Activated CD4-positive, alpha-beta T cell treated with anti-CD3 and anti-CD28 coated beads, Interleukin-2, Interleukin-6, amounts not matched to agents 100 ng/mL and 50 ng/mL, durations not matched to agents 16 hours and 8 hours (primary cell): ENCODE measurements at regions not wholly inside any gene's neighbourhood (a gene's known extent, or its start where the extent isn't known, plus 50 kb on each side); places are given as distances from the start of the nearest gene placed in this dataset.

Source experiments
- DNase-seq: peaks from one replicate; pipeline ENCODE4 v3.0.0-alpha.2; 2020

DNA sequence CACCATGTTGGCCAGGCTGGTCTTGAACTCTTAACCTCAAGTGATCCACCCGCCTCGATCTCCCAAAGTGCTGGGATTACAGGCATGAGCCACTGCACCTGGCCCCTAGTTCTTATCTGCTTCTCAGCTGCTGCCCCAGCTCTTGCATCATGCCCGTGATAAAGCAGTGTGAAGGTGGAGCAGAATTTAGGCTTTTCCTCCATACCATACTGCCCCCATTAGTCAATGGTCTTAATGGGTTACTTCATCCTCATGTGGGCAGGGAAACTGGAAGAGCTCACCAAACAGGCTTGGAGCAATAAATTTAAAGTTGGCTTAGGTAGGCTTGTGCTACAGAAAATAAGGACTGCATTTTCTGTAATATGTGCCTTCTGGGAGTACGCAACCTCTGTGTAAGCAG is 636.9 kb upstream of the BOD1L1 start:
- no peak for DNase-seq

DNA sequence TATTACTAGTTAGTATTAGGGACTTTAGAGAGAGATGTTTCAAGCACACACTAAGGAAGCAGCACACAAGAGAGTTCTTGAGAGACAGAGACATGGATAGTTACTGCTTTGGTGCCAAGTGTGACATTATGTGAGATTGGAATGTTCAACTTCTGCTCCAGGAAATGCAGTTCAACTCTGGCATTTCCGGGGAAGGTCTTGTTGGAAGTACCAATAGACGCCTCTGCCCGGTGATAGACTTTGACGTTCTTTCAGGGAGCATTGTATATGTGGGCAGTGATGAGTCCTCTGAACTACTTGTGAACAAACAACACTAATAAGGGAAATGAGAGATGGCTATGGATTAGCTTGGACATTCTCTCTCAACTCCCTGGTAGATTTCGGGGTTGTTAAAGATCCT is 638.1 kb upstream of the BOD1L1 start:
- DNase-seq = no peak

DNA sequence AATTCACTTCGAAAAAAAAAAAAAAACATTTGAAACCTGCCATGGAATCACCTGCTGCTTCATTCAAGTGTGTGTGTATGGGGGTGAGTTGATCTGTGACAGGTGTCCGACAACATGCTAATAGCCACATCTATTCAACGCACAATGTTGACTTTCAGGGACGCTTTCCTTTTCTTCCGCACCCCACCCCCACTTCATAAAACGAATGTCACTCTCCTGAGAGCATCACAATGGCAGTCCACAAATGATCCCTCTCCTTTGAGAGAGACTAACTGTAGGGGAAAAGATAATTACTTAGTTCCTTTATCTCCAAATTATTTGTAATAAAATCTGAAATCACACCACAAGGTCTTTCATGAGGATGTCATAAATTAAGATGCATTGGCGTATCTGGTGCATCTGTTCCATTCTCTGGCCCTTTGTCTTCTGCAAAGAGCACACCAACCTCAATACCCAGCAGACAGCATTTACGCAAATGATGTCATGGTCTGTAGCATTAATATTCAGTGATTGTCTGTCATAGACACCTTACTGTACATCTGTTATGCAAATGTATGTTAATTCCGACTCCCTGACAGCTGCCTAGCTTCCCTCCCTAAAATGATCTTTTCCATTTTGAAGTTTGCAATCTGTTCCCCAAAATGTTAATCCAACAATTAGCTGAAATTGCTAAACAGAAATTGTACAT is 640.0 kb upstream of the BOD1L1 start:
- no peak for DNase-seq

DNA sequence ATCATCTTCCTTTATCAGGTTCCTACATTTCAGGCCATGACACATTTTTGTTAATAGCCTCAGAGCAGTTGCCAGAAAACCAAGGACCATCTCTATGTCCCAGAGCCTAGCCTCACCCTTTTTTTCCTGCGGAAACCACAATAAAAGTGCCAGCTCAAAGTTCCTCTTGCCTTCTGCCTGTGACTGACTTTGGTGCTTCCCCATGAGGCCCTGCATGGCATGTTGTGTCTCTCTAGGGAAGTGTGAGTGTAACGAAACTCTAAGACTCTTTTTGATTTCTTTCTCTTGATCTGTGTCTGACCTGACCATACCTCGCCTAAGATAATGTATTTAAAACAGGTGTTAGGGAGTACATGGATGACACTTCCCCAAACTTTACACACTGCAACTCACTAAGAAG is 642.3 kb upstream of the BOD1L1 start:
- DNase-seq = no peak

DNA sequence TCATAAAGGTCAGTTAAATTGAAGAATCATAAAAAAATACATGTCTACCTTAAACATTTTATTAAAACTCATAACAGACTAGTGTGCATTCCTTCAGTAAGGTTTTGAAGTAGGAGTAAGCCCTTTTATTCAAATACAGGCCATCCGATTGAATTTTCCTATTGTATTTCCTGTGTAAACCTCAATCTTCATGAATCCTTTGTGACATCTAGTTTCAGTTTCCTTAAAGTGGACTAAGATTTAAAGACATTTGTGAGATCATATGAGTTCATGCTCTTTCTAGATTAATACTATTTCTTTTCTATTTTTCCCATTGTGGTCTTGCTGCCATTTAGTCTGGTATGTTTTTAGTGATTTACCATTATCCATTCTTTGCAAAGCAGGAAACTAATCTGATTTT is 644.7 kb upstream of the BOD1L1 start:
- no peak for DNase-seq

DNA sequence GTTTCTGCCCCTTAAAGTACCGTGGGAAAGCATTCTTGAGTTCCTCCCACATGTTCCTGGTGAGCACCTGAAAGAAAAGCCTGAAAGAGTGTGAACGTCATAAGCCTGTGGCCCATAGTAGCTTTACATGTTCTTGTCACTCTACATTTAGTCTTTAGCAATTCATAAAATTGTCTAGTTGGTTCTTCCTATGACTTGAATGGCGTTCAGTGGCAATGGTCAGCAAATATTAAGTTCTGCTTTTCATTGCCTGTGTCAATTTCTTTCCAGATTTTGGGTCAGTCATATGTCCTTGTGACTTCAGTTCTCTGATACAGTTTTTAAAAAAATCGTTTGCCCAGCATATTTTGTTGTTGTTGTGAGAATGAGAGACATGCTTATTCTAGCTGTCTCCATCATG is 650.0 kb upstream of the BOD1L1 start:
- no peak for DNase-seq

DNA sequence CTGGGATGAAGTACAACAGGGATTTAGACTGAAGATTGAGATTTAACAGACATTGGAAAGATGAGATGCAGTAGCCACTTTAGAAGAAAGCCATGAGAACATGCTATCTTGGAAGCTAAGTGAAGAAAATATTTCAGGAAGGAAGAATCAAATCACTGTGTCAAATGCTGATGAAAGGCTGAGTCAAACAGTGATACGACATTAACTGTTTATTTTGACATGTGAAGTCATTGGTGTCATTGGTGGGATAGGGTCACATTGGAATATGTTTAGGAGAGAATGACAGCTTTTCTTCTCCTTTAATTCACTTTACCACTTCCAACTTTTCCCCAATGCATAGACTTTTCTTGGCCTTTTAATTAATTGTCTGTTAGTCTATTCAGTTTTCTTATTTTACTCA is 653.0 kb upstream of the BOD1L1 start:
- no peak for DNase-seq

DNA sequence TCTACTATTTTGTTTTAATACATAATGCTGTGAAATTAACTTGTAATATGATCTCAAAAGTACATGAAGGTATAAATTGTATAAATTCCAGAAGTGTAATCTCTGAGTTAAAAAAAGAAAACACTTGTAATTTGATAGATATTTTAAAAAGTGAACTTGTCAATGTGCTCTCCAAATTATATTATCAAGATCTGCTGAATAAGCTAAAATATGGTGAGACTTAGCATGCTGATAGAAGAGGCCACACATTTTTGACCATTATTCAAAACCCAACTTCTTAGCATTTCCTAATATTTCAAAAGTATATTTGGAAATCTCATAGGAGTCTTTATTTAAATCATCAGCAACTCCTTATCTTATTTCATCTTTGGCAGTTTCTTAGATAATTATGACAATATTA is 657.1 kb upstream of the BOD1L1 start:
- no peak for DNase-seq

DNA sequence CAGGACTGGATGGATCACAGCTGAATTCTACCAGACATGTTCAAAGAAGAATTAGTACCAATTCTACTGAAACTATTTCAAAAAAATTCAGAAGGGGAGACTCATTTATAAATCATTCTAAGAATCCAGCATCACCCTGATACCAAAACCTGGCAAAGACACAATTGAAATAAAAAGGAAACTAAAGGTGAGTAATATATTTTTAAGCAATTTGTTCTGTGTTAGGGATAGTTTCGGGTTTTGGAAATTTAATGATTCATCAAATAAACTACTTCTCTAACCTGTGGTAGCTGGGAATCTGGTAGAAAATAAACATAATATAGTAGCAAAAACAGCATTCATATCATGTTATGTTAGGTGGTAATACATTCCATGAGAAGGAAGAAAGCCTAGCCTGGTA is 662.2 kb upstream of the BOD1L1 start:
- DNase-seq = no peak

DNA sequence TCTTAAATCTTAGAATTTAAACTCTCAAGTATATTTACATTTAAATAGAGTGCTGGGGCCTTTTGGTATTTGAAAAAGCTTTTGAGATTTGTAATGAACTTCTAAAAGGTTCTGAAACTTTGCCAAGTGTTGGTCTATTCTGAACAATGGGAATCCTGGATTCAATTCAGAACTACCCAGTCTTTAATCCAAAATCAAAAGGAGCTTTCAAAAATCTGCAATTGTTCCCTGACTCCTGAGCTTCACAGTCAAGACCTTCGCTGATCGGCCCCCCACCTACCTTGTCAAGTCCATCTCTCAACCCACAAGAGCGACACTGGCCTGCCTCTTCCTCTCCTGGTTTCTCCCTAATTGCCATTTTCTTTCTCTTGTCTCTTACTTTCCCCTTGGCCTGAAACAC is 666.1 kb upstream of the BOD1L1 start:
- DNase-seq = no peak

DNA sequence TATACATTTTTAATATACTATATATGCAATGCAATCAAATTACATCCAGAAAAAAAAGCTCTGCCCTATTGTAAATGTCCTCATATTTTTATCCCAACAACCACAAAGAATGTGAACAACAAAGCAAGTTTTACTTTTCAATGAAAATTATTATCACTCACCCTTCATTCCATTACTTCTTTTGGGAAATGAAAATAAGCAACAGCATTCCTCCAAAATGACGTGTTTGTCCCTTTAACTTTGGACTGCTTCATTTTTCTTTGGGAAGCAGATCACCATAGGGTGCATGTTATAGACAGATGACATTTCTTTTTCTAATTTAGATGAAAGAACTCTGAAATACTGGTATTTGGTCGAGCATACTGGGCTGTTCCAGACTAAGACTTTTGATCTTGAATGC is 667.1 kb upstream of the BOD1L1 start:
- no peak for DNase-seq

DNA sequence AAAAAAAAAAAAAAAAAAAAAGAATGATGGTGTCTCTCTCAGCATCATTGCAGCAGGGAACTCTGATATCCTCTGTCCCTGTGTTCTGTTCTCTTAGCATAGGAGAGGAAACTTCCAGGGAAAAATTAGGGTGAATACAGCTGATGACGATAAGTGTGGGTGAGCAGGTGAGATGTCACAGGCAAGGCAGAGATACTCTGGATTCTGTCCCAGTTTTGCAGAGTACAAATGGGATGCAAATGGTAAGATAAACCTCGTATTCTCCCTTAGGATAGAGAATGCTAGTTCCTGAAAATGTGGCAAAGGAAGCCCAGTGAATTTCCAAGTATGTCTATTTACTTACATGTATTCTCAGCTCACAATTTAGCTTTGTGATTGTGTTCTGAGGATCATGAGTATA is 671.6 kb upstream of the BOD1L1 start:
- DNase-seq = no peak

DNA sequence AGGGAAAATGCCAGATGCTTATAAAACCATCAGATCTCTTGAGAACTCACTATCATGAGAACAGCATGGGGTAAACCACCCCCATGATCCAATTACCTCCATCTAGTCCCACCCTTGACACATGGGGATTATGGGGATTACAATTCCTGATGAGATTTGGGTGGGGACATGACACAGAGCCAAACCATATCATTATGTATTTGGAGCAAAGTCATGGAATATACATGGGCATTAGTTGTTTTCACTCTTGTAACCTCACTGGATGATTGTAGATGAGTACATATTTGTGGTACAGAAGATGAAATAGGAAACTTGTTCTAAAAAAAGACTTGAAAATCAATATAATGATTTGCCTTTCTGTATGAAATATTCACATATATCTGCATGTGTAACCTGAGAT is 674.5 kb upstream of the BOD1L1 start:
- no peak for DNase-seq

DNA sequence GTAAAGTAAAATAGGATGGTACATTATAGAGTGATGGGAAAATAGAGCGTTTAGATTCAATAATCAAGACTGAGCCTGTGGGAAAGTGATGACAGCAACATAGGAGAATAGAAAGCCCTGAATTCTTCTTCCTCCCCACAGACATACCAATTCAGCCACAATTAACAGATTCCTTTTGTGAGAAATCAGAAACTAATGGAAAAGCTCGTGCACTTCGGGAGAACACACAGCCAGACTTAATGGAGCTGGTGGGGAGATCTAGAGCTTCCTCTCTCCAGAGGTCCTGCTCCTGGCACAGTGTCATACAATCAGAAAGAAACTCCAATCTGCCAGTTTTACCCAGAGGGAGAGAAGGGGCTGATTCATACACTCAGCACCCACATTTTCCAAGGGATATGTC is 676.3 kb upstream of the BOD1L1 start:
- DNase-seq = no peak

DNA sequence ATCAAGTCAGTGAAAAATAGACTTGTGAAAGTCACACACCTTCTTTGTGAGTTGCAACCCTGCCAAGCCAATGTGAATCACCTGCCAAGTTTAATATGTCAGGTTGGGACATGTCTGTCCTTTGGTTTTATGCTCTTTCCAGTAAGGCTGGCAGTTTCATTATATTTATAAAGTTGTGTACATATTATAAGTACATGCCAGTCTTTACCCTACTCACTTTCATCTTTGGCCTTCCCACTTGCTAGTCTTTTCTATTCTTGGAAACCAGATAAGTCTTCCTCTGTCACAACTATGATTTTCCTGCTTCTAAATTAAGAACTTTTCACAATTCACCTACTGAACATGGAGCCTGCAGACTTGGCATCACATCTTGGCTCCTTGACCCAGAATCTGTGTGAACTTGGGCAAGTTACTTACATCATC is 680.7 kb upstream of the BOD1L1 start:
- DNase-seq = no peak

DNA sequence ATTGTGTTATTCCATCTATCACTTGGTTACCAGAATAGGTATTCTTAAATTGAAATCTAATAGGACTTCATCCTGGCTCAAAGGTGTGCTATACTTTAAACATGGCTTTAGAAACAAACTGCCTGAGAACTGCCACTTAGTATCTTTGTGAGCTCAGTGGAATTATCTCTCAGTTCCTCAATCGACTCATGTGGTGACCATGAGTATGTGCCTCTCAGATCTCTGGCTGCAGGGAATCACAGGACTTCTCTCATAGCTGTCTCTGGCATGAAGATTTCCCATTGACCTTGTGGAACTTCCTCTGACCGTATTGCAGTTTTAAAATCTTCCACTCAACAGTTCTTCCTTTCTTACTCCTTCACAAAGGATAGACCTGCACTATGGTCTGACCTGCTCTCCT is 681.9 kb upstream of the BOD1L1 start:
- DNase-seq = no peak

DNA sequence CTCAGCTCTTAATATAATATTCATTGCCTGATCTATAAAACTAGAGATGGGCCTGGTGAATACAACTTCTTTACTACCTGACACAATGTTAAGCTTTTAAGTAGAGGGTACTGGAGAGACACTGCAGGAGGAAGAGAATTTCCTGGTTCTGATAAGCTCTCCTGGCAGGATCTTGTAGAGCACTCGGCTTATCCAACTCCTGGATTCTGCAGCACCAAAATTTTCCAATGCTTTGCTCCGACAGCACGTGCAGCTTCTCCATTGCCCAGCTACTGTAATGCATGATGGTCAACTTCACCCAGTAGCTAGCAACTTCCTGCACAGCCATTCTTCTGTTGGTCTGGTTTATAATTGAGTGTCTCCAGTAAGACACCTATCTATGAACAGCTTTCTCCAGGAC is 686.2 kb upstream of the BOD1L1 start:
- no peak for DNase-seq

DNA sequence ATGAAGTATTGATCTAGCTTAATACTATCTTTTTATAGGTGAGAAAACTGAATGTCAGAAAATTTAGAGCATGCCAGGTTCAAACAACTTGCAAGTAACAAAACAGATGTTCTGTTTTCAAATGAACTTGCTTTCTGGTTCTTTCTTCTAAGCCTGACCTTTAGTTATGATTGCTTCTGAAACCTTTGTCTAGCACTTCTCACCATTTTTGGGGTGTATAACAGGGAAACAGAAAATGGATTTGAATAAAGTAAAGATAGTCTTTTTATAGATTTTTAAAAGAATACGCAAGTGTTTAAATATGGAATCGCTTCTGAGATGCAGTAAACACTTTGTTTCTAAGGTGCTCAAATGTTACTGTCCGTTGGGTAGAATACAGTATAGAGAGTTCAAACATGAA is 687.2 kb upstream of the CPEB2 start:
- no peak for DNase-seq

DNA sequence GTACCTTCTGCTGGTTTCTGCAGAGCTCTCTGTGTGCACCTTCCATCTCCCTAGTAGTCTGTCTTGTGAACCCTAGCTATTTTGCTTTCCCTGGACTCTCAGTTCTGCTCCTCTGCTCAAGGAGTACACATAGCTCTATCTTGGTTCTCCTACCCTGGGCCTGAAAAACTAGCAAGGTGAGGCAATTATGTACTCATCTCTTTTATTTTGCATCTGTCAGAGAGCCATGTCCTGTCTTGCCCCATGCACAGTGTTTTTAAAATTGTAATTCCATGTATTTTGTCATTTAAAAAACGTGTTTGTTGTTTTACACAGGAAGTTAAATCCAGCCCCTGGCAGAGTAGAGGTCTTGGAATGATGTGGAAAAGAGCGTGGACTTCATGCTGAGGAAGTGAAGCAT is 684.9 kb upstream of the CPEB2 start:
- DNase-seq = no peak

DNA sequence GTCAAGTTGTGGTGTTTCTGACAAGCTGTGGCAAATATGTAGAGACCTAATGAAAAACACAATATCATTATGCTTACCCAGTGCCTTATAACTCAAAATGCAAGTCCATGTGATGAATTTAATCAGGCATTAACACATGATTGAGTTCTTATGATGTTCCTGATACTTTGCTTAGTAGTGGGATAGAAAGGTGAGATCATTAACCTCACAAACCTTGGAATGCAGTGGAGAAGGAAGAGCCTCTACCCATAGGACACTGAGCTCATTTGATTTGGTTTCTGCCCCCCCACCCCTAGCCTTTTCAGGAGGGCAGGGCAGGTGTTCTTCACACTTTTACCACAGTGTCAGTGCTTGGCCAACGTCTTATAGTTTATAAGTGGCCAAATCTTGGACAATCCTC is 683.6 kb upstream of the CPEB2 start:
- no peak for DNase-seq

DNA sequence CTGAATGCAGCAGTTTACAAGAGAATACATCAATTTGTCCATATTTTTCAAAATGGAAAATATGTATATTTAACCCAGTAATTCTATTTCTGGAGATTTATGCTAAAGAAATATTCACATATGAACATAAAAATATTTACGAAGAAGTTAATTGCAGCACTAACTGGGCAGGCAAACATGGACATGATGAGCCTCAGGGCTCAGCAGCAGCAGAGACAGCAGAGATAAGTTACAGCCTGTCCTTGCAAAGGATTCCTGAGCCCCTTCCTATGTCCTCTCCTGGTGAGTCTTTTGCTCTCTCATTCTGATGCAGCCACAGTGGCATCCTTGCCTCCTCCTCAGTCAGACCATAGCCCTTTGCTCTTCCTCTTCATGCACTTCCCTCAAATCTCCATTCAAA is 680.6 kb upstream of the CPEB2 start:
- DNase-seq = no peak

DNA sequence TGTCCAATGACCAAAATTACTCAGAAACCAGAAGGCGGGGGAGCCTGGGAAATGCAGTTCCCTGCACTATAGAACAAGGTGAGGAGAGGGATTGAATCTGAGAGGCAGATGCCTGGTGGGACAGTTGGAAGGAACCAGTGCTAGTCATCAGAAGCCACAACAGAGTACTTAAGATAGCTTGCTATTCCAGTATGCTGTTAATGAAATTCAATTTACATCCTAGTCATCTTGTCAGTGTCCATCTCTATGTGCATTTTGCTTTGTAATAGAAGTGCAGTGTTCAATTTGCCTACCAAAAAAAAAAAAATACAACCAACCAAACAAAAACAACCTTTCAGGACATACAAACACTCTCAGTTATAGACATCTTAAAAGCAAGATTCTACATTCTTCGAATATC is 679.1 kb upstream of the CPEB2 start:
- no peak for DNase-seq

DNA sequence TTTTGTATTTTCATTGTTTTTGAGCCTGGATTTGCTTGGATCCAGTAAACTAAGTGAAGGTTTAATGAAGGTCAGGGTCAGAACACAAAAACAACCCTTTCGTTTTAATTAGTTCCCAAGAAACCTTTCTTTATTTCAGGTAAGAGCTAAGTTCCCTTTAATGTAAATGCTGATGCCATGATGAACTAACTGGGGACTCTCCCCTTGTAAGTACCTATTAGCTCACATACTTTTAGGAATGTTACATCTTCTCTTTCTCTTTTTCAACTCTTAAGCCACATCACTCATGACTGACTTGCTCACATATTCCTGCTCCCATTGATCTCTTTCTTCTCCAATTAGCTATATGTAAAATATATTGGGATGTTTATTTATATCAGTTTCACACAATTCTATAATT is 673.1 kb upstream of the CPEB2 start:
- no peak for DNase-seq

DNA sequence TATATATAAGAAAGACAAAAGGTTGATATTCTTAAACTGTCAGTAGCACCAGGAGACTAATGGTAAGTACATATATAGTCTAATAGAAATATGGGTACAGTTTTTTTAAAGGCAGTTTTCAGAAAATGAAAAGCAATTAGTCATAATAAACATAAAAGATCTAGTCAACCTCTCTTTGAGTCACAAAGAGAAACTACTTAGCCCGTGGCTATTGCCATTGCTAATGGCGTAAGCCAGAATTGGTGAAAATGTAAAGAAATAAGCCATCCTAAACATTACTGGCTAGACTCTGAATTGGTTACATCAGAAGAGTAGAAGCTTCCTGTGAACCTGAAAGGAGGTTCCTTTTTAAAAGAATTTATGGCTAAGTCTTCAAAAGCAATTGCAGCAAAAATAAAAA is 668.7 kb upstream of the CPEB2 start:
- DNase-seq = no peak

DNA sequence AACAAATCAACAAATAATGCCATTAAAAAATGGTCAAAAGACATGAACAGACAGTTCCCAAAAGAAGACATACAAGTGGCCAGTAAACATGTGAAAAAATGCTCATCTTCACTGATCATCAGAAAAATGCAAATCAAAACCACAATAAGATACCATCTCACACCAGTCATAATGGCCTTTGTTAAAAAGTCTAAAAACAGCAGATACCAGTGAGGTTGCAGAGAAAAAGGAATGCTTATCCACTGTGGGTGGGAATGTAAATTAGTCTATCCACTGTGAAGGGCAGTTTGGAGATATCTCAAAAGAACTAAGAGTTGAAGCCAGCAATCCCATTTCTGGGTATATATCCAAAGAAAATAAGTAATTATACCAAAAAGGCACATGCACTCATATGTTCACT is 668.1 kb upstream of the CPEB2 start:
- DNase-seq = no peak

DNA sequence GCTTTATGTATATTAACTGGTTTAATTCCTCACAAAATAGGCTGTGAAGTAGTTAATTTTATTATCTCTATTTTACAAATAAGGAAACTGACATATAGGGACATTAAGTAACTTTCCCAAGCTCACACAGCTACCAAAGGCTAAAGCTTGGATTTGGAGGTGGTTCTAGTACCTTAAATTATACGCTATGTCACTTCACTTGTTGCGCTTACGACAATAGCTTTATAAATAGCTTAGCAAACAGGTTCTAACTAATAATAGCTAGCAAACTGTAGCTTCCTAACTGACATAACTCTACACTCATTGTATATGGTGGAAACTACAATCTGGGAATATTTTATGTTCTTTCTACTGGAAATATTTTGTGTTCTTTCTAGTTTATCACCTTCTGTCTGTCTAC is 666.4 kb upstream of the CPEB2 start:
- no peak for DNase-seq
